ENCODE measurements at regions not wholly inside any gene's neighbourhood (a gene's known extent, or its start where the extent isn't known, plus 50 kb on each side); places are given as distances from the start of the nearest gene placed in this dataset.

GRCh38 chr1:201761871-201762270 is 67.1 kb upstream of the IPO9 start:
- Histone ChIP-seq H3K27ac (ENCODE audit: low read depth, low read length) (no peak overlapping the region), H3K4me1 (ENCODE audit: control insufficient read depth in 1 of 2, insufficient read depth in 2 of 2, low read length in 2 of 2) (peaks cover 0 to 12% of the 10 kb centered on the region in 2 experiments; a peak in 1 of 4 replicates), H3K9me3 (ENCODE audit: control insufficient read depth in 1 of 2, insufficient read depth in 1 of 2, low read depth in 1 of 2, low read length in 2 of 2) (no peaks in the 10 kb centered on the region), H4K20me1 (ENCODE audit: insufficient read depth) (no peaks in the 10 kb centered on the region), H3K4me2 (ENCODE audit: low read length) (no peak overlapping the region), H3K79me2 (ENCODE audit: insufficient read depth, low read length) (no peaks in the 10 kb centered on the region), H3K36me3 (ENCODE audit: control insufficient read depth in 1 of 2, insufficient read depth in 2 of 2, low read length in 2 of 2) (no peaks in the 10 kb centered on the region), H3K4me3 (replicated peaks in 1 of 2; ENCODE audit: low read depth in 1 of 2, low read length in 2 of 2) (no peak overlapping the region), H2AFZ (ENCODE audit: low read depth, low read length, poor library complexity, severe bottlenecking) (no peak overlapping the region), H3K9me2 (ENCODE audit: insufficient read depth) (no peaks in the 10 kb centered on the region), H3K27me3 (ENCODE audit: insufficient read depth, low read length) (no peaks in the 10 kb centered on the region), H3K9ac (ENCODE audit: low read length) (no peak overlapping the region)
- intact Hi-C loops (cut with micrococcal nuclease): no loop called here
- POLR2A ChIA-PET: no interaction called here
- CTCF ChIA-PET: no interaction called here
- DNase-seq (ENCODE audit: low read depth, low spot score) (no peak), ATAC-seq (no peak)
- RAD21 ChIA-PET (ENCODE audit: low non-redundant PET in 1 of 2, low total read pairs in 2 of 2, uncharacterized antibody in 2 of 2, unreplicated experiment in 2 of 2): no interaction called here
- no TSS peak for BruUV-seq (replicated peaks)
- TF ChIP-seq TCF7L2 (IDR thresholded peaks at IDR 0.05; ENCODE audit: borderline replicate concordance, extremely low read depth, insufficient read depth, insufficient read length): no peak
- TF ChIP-seq POLR2A (IDR thresholded peaks at IDR 0.05; ENCODE audit: borderline replicate concordance, extremely low read depth, insufficient read depth, insufficient read length): no peak
- TF ChIP-seq POLR2AphosphoS5 (IDR thresholded peaks at IDR 0.05; ENCODE audit: low read depth, low read length): no peak
- no peak for TF ChIP-seq SIN3A (IDR thresholded peaks at IDR 0.05; ENCODE audit: low read depth)
- no peak for TF ChIP-seq RAD21 (IDR thresholded peaks at IDR 0.05; ENCODE audit: low read depth)
- no peak for TF ChIP-seq JUND (IDR thresholded peaks at IDR 0.05)
- TF ChIP-seq, protein P1, sequence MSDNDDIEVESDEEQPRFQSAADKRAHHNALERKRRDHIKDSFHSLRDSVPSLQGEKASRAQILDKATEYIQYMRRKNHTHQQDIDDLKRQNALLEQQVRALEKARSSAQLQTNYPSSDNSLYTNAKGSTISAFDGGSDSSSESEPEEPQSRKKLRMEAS (IDR thresholded peaks at IDR 0.05): no peak
- no peak for TF ChIP-seq CEBPB (IDR thresholded peaks at IDR 0.05; ENCODE audit: low read depth)
- TF ChIP-seq EZH2 (IDR thresholded peaks at IDR 0.05): no peak
- no peak for TF ChIP-seq ZFX (IDR thresholded peaks at IDR 0.05)
- no peak for TF ChIP-seq EZH2phosphoT487 (IDR thresholded peaks at IDR 0.05; ENCODE audit: borderline replicate concordance)
- no peak for TF ChIP-seq ELF1 (IDR thresholded peaks at IDR 0.05; ENCODE audit: borderline replicate concordance, low read depth)
- TF ChIP-seq CBX3 (IDR thresholded peaks at IDR 0.05; ENCODE audit: low read depth): no peak

DNA sequence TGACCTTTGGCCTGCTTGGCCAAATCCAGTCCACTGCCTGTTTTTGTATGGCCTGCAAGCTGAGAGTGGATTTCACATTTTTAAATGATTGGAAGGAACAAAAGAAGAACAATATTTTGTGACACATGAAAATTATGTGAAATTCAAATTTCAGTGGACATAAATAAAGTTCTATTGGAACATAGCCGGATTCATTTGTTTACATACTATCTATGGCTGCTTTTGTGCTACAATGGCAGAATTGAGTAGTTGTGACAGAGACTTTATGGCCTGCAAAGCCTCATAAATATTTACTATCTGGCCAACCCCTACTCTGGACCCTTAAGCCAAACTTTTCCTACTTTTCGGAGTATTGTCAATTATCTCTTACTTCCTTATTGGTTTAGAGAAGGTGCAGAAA is 66.6 kb upstream of the IPO9 start:
- Histone ChIP-seq H3K9ac (ENCODE audit: low read length) (no peak overlapping the region), H3K27ac (ENCODE audit: low read depth, low read length) (no peak overlapping the region), H3K9me3 (ENCODE audit: control insufficient read depth in 1 of 2, insufficient read depth in 1 of 2, low read depth in 1 of 2, low read length in 2 of 2) (no peaks in the 10 kb centered on the region), H3K79me2 (ENCODE audit: insufficient read depth, low read length) (no peaks in the 10 kb centered on the region), H3K4me3 (replicated peaks in 1 of 2; ENCODE audit: low read depth in 1 of 2, low read length in 2 of 2) (no peak overlapping the region), H3K9me2 (ENCODE audit: insufficient read depth) (no peaks in the 10 kb centered on the region), H3K4me2 (ENCODE audit: low read length) (no peak overlapping the region), H4K20me1 (ENCODE audit: insufficient read depth) (no peaks in the 10 kb centered on the region), H3K4me1 (ENCODE audit: control insufficient read depth in 1 of 2, insufficient read depth in 2 of 2, low read length in 2 of 2) (peaks cover 0 to 10% of the 10 kb centered on the region in 2 experiments; a peak in 1 of 4 replicates), H2AFZ (ENCODE audit: low read depth, low read length, poor library complexity, severe bottlenecking) (no peak overlapping the region), H3K36me3 (ENCODE audit: control insufficient read depth in 1 of 2, insufficient read depth in 2 of 2, low read length in 2 of 2) (no peaks in the 10 kb centered on the region), H3K27me3 (ENCODE audit: insufficient read depth, low read length) (no peaks in the 10 kb centered on the region)
- RAD21 ChIA-PET (ENCODE audit: low non-redundant PET in 1 of 2, low total read pairs in 2 of 2, uncharacterized antibody in 2 of 2, unreplicated experiment in 2 of 2): no interaction called here
- intact Hi-C loops (cut with micrococcal nuclease): no loop called here
- CTCF ChIA-PET: no interaction called here
- no TSS peak for BruUV-seq (replicated peaks)
- DNase-seq (ENCODE audit: low read depth, low spot score) (no peak), ATAC-seq (no peak)
- TF ChIP-seq, protein P2, sequence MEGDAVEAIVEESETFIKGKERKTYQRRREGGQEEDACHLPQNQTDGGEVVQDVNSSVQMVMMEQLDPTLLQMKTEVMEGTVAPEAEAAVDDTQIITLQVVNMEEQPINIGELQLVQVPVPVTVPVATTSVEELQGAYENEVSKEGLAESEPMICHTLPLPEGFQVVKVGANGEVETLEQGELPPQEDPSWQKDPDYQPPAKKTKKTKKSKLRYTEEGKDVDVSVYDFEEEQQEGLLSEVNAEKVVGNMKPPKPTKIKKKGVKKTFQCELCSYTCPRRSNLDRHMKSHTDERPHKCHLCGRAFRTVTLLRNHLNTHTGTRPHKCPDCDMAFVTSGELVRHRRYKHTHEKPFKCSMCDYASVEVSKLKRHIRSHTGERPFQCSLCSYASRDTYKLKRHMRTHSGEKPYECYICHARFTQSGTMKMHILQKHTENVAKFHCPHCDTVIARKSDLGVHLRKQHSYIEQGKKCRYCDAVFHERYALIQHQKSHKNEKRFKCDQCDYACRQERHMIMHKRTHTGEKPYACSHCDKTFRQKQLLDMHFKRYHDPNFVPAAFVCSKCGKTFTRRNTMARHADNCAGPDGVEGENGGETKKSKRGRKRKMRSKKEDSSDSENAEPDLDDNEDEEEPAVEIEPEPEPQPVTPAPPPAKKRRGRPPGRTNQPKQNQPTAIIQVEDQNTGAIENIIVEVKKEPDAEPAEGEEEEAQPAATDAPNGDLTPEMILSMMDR (IDR thresholded peaks at IDR 0.05 in 2 of 3, conservative IDR thresholded peaks at IDR 0.05 in 1 of 3; ENCODE audit: borderline replicate concordance in 1 of 3, insufficient read depth in 1 of 3, low read depth in 2 of 3, low read length in 2 of 3): no peak
- TF ChIP-seq EZH2phosphoT487 (IDR thresholded peaks at IDR 0.05; ENCODE audit: borderline replicate concordance) (no peak), CEBPB (IDR thresholded peaks at IDR 0.05; ENCODE audit: low read depth) (no peak), JUND (IDR thresholded peaks at IDR 0.05) (no peak), EGR1 (IDR thresholded peaks at IDR 0.05; ENCODE audit: low read depth) (no peak), ELF1 (IDR thresholded peaks at IDR 0.05; ENCODE audit: borderline replicate concordance, low read depth) (no peak), SP1 (IDR thresholded peaks at IDR 0.05; ENCODE audit: low read depth) (no peak), EZH2 (IDR thresholded peaks at IDR 0.05) (no peak), SRF (IDR thresholded peaks at IDR 0.05; ENCODE audit: low read depth) (no peak), YY1 (IDR thresholded peaks at IDR 0.05; ENCODE audit: extremely low read depth, insufficient replicate concordance, low read depth, low read length) (no peak), ZFX (IDR thresholded peaks at IDR 0.05) (no peak), POLR2A (IDR thresholded peaks at IDR 0.05; ENCODE audit: borderline replicate concordance, extremely low read depth, insufficient read depth, insufficient read length) (no peak), ZNF274 (IDR thresholded peaks at IDR 0.05; ENCODE audit: low read depth, low read length) (no peak), POLR2AphosphoS5 (IDR thresholded peaks at IDR 0.05; ENCODE audit: low read depth, low read length) (no peak)
- TF ChIP-seq, protein P3, sequence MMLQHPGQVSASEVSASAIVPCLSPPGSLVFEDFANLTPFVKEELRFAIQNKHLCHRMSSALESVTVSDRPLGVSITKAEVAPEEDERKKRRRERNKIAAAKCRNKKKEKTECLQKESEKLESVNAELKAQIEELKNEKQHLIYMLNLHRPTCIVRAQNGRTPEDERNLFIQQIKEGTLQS (IDR thresholded peaks at IDR 0.05): no peak
- TF ChIP-seq, protein P1 (IDR thresholded peaks at IDR 0.05): no peak
- POLR2A ChIA-PET: no interaction called here
